Lower leg skin (tissue), 3 donors: ENCODE measurements at regions not wholly inside any gene's neighbourhood (a gene's known extent, or its start where the extent isn't known, plus 50 kb on each side); places are given as distances from the start of the nearest gene placed in this dataset.

Source experiments
- CTCF ChIP-seq, 3 donors: fragments of 450-650 bp; IDR thresholded peaks; one replicate each; pipeline ENCODE4 v1.5.1; 2016; ENCODE audit warnings: antibody characterized with exemption in 3 of 3, mild to moderate bottlenecking in 3 of 3, moderate library complexity in 2 of 3
- POLR2A ChIP-seq, 2 donors: fragments of 450-650 bp; IDR thresholded peaks; one replicate each; pipeline ENCODE4 v1.6.1; 2016 to 2017; ENCODE audit warnings: antibody characterized with exemption in 2 of 2, mild to moderate bottlenecking in 1 of 2, moderate library complexity in 1 of 2

DNA sequence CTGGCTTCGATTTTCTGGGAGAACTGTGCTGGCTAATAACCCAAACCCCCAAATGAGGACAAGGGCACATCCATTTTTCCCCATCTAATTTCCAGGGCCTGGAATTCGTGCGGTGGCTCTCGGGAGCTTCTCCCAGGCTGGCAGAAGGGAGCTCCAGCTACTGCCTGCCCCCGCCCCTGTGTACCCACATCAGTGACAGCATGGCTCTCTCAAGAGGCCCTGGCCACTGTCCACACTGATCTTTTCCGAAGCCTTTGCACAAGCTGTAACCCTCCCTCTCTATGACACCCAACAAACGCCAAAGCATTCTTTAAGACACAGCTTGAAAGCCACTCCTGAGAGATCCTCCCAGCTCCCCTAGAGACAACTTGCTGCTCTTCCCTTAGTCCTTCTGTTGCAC is 73.1 kb downstream of the ZIC5 start:
- TF ChIP-seq CTCF (IDR thresholded peaks at IDR 0.05), result no peak
- TF ChIP-seq POLR2A (IDR thresholded peaks at IDR 0.05), result no peak
